ENCODE measurements at regions not wholly inside any gene's neighbourhood (a gene's known extent, or its start where the extent isn't known, plus 50 kb on each side); places are given as distances from the start of the nearest gene placed in this dataset.
"Not testable (repeated sequence)": the region's sequence is repeated elsewhere in the genome, so short reads cannot be mapped to it uniquely, and the experiment has no call there.

DNA sequence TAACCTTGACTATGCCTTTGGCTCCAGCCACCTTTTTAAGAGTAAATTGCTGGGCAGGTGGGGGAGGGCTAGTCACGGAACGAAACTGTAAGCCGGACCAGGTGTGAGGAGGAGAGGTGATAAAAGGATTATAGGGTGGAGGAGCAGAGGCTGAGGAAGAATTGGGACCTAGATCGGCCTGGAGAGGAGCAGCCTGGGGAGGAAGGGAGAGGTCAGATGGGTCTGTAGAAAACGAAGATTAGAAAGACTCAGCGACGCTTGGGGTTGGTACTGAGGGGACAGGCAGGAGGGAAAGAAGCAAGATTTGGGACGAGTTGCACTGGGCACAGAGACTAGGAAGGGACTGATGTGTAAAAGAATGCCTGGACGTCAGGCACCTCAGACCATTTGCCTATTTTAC, 87.2 kb upstream of the MAP3K7 start:
- H3K4me3 ChIP-seq (replicated peaks in 1 of 3; ENCODE audit: low read depth in 2 of 3, low read length in 3 of 3); intact Hi-C loops (cut with micrococcal nuclease); H2AFZ ChIP-seq (ENCODE audit: insufficient read depth, low read depth, low read length, poor library complexity, severe bottlenecking); H4K20me1 ChIP-seq (ENCODE audit: insufficient read depth, low read length); H3K4me1 Mint-ChIP-seq; H3K9me3 Mint-ChIP-seq; H3K36me3 ChIP-seq (replicated peaks in 1 of 2; ENCODE audit: control insufficient read depth in 1 of 2, insufficient read depth in 2 of 2, low read length in 2 of 2); H3K4me1 ChIP-seq (ENCODE audit: control insufficient read depth in 1 of 2, insufficient read depth in 2 of 2, low read length in 2 of 2); H3K4me2 ChIP-seq (replicated peaks; ENCODE audit: extremely low read depth, low read length, poor library complexity, severe bottlenecking); H3K4me3 Mint-ChIP-seq; H3K36me3 Mint-ChIP-seq; H3K27me3 ChIP-seq (ENCODE audit: control insufficient read depth in 2 of 2, insufficient read depth in 2 of 2, low read length in 2 of 2); H3K9ac ChIP-seq (ENCODE audit: insufficient read depth, low read length, poor library complexity, severe bottlenecking); DNase-seq; H3K79me2 ChIP-seq (ENCODE audit: insufficient read depth, low read length); H3K27me3 Mint-ChIP-seq (ENCODE audit: low read depth in 3 of 3); H3K27ac Mint-ChIP-seq; H3K27ac ChIP-seq (ENCODE audit: low read depth in 1 of 2, low read length in 2 of 2); H3K9me3 ChIP-seq (replicated peaks in 1 of 2; ENCODE audit: control insufficient read depth in 1 of 2, insufficient read depth in 1 of 2, low read length in 2 of 2): not testable (repeated sequence)
- 91% methylated on average over 7 of the region's 9 CpGs for WGBS (ENCODE audit: insufficient coverage)

DNA sequence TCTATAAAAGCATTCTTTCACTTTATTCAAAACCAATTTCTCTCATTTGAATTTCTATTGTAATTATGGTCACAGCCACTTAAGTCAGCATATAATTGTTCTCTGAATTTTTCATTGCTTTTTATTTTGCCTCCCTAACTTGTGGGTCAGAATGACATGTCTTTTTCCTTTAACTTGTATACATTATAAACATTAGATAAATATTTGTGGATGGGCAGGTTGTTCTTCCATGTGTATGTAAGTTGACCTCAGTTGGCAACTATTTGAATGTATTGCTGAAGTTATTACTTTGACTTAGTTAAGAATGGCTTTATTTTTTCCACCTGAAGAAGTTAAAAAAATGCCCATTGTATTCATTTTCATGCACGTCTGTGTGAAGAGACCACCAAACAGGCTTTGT, 83.0 kb upstream of the MAP3K7 start:
- H3K9me3 Mint-ChIP-seq = peaks cover 0 to 4% (median 0%) of the 10 kb centered on the region in 7 donors
- TF ChIP-seq, protein P1, sequence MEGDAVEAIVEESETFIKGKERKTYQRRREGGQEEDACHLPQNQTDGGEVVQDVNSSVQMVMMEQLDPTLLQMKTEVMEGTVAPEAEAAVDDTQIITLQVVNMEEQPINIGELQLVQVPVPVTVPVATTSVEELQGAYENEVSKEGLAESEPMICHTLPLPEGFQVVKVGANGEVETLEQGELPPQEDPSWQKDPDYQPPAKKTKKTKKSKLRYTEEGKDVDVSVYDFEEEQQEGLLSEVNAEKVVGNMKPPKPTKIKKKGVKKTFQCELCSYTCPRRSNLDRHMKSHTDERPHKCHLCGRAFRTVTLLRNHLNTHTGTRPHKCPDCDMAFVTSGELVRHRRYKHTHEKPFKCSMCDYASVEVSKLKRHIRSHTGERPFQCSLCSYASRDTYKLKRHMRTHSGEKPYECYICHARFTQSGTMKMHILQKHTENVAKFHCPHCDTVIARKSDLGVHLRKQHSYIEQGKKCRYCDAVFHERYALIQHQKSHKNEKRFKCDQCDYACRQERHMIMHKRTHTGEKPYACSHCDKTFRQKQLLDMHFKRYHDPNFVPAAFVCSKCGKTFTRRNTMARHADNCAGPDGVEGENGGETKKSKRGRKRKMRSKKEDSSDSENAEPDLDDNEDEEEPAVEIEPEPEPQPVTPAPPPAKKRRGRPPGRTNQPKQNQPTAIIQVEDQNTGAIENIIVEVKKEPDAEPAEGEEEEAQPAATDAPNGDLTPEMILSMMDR (IDR thresholded peaks at IDR 0.05) = no peak
- H3K4me3 Mint-ChIP-seq = no peak overlapping the region
- H3K4me2 ChIP-seq (replicated peaks; ENCODE audit: extremely low read depth, low read length, poor library complexity, severe bottlenecking) = no peak overlapping the region
- no peak overlapping the region for H3K4me3 ChIP-seq (replicated peaks in 1 of 3; ENCODE audit: low read depth in 2 of 3, low read length in 3 of 3)
- no peaks in the 10 kb centered on the region for H3K36me3 Mint-ChIP-seq
- no peaks in the 10 kb centered on the region for H3K79me2 ChIP-seq (ENCODE audit: insufficient read depth, low read length)
- no CpG with 5 or more reads among the region's 1 CpG for WGBS (ENCODE audit: insufficient coverage)
- H3K9me3 ChIP-seq (replicated peaks in 1 of 2; ENCODE audit: control insufficient read depth in 1 of 2, insufficient read depth in 1 of 2, low read length in 2 of 2) = no peaks in the 10 kb centered on the region
- H4K20me1 ChIP-seq (ENCODE audit: insufficient read depth, low read length) = no peaks in the 10 kb centered on the region
- no peak overlapping the region for H2AFZ ChIP-seq (ENCODE audit: insufficient read depth, low read depth, low read length, poor library complexity, severe bottlenecking)
- H3K4me1 Mint-ChIP-seq = no peaks in the 10 kb centered on the region
- intact Hi-C loops (cut with micrococcal nuclease) = no loop called here
- no peak for DNase-seq
- H3K9ac ChIP-seq (ENCODE audit: insufficient read depth, low read length, poor library complexity, severe bottlenecking) = no peak overlapping the region
- H3K27me3 Mint-ChIP-seq (ENCODE audit: low read depth in 3 of 3) = peaks cover 0 to 4% (median 1%) of the 10 kb centered on the region in 3 donors
- no peaks in the 10 kb centered on the region for H3K36me3 ChIP-seq (replicated peaks in 1 of 2; ENCODE audit: control insufficient read depth in 1 of 2, insufficient read depth in 2 of 2, low read length in 2 of 2)
- no peak overlapping the region for H3K27ac Mint-ChIP-seq
- no peak overlapping the region for H3K27ac ChIP-seq (ENCODE audit: low read depth in 1 of 2, low read length in 2 of 2)
- H3K4me1 ChIP-seq (ENCODE audit: control insufficient read depth in 1 of 2, insufficient read depth in 2 of 2, low read length in 2 of 2) = no peaks in the 10 kb centered on the region
- H3K27me3 ChIP-seq (ENCODE audit: control insufficient read depth in 2 of 2, insufficient read depth in 2 of 2, low read length in 2 of 2) = no peaks in the 10 kb centered on the region
